Caco-2 (cell line): ENCODE measurements at regions not wholly inside any gene's neighbourhood (a gene's known extent, or its start where the extent isn't known, plus 50 kb on each side); places are given as distances from the start of the nearest gene placed in this dataset.
A peak's percentile ranks its signal among the peaks of the same experiment; 100 is the strongest.
"Not testable (repeated sequence)": the region's sequence is repeated elsewhere in the genome, so short reads cannot be mapped to it uniquely, and the experiment has no call there.

Source experiments
- BruUV-seq: library from RNA; stranded (reverse); fragments of 400-500 nt; replicated peaks from 2 replicates; lab custom pipeline; 2021; lab: Mats Ljungman, UMichigan
- CTCF ChIA-PET: fragments of 300-600 bp; sonication (Branson Sonifier 250); formaldehyde crosslinking; loops from one replicate; lab custom pipeline; 2022; ENCODE audit warnings: antibody characterized with exemption; lab: Charles Lee
- POLR2A ChIA-PET: fragments of 300-600 bp; sonication (Branson Sonifier 250); formaldehyde crosslinking; loops from one replicate; lab custom pipeline; 2022; ENCODE audit warnings: antibody characterized with exemption; lab: Charles Lee
- DNase-seq, 2 experiments: peaks; one replicate each; pipeline versions ENCODE4 v3.0.0 to v3.0.0-alpha.2; 2020 to 2022
- H3K27me3 ChIP-seq: replicated peaks from 2 replicates; pipeline ENCODE4 v1.6.0; 2011; ENCODE audit warnings: low read length; ENCODE audit not compliant: control insufficient read depth, insufficient read depth
- H3K36me3 ChIP-seq: 2 replicates; pipeline ENCODE4 v1.5.1; 2011; ENCODE audit warnings: low read length; ENCODE audit not compliant: control insufficient read depth, insufficient read depth
- H3K4me1 ChIP-seq: fragments of 250-450 bp; sonication (Bioruptor Pico); 2 replicates; pipeline ENCODE4 v1.5.1; 2020; ENCODE audit warnings: mild to moderate bottlenecking
- H3K4me3 ChIP-seq: 2 replicates; pipeline ENCODE4 v1.5.1; 2011; ENCODE audit warnings: low read depth, mild to moderate bottlenecking, control low read depth, low read length
- H3K9me3 ChIP-seq: fragments of 250-450 bp; sonication (Bioruptor Pico); 2 replicates; pipeline ENCODE4 v1.5.1; 2020; ENCODE audit warnings: mild to moderate bottlenecking, moderate library complexity
- H3K27ac Mint-ChIP-seq: one replicate; pipeline ENCODE4 v1.8.0; 2022; ENCODE audit warnings: mixed read lengths; ENCODE audit not compliant: unreplicated experiment
- H3K27me3 Mint-ChIP-seq: one replicate; pipeline ENCODE4 v1.8.0; 2022; ENCODE audit warnings: mixed read lengths; ENCODE audit not compliant: insufficient read depth, unreplicated experiment
- H3K36me3 Mint-ChIP-seq: one replicate; pipeline ENCODE4 v1.8.0; 2022; ENCODE audit warnings: mild to moderate bottlenecking, mixed read lengths; ENCODE audit not compliant: insufficient read depth, unreplicated experiment
- H3K4me1 Mint-ChIP-seq: one replicate; pipeline ENCODE4 v1.8.0; 2022; ENCODE audit warnings: low read depth, mixed read lengths; ENCODE audit not compliant: unreplicated experiment
- H3K4me3 Mint-ChIP-seq: one replicate; pipeline ENCODE4 v1.8.0; 2022; ENCODE audit warnings: mild to moderate bottlenecking, moderate library complexity, mixed read lengths; ENCODE audit not compliant: unreplicated experiment
- H3K9me3 Mint-ChIP-seq: one replicate; pipeline ENCODE4 v1.8.0; 2022; ENCODE audit warnings: mixed read lengths; ENCODE audit not compliant: unreplicated experiment
- intact Hi-C: fragments of 100-400 bp; cut with micrococcal nuclease; formaldehyde crosslinking; loops from one replicate; pipeline ENCODE4 v1.10.0; 2022; ENCODE audit not compliant: unreplicated experiment
- TF ChIP-seq, protein P1 (sequence below), 2 experiments: fragments of 200-600 bp in 1 of 2; IDR thresholded peaks; 1 replicate in 1 of 2; 2 replicates in 1 of 2; pipeline versions ENCODE4 v1.5.1 to v1.8.0; 2011 to 2022; ENCODE audit warnings: antibody characterized with exemption in 1 of 2, control low read depth in 1 of 2, inconsistent platforms in 1 of 2, low read depth in 1 of 2, low read length in 1 of 2, mild to moderate bottlenecking in 1 of 2, moderate library complexity in 1 of 2; ENCODE audit not compliant: insufficient read depth in 1 of 2, severe bottlenecking in 1 of 2, unreplicated experiment in 1 of 2

DNA sequence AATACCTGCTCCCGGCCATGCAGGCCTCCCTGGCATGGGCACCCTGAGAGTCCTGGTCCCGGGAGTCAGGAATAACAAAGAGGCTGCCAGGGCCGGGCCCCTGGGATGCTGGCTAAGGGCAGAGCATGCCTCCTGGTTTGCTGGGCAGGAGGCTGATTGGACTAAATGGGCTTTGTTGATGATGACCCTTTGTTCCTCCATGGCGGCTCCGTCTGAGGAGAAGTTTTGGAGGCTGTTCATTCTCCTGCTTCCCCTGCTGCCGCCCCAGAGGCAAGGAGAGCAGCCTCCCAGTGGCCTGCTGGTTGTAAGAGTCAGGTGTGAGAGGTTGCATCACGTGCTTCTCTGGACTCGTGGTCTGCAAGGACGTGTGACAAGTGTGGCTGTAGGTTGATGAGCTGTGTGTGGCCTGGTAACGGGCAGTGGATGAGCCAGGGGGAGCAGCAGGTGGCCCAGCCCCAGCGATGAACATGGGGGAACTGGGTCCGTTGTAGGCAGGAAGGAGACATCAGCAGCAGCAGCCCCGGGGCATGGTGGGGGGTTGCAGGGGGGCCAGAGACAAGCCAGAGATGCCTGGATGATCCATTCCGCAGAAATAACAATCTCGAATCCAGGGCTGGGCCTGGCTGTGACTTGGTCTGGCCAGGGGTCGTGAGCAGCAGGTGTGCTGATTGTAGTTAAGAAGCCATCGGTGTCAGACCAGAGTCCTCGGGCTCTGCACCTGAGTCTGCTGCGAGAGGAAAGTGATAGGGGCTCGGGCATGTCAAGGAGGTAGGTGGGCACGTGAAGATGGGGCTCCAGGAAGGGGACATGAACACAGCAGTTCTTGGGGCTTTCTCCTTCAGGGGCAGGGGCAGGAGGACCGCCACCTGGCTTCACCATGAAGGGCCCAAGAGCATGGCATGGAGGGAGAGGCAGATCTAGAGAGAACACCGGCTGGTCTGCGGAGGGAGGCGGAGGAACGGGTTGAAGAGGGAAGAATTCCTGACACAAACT lies 101.4 kb downstream of the TNFRSF13B start:
- H3K36me3 Mint-ChIP-seq = no peaks in the 10 kb centered on the region
- intact Hi-C loops = no loop called here

DNA sequence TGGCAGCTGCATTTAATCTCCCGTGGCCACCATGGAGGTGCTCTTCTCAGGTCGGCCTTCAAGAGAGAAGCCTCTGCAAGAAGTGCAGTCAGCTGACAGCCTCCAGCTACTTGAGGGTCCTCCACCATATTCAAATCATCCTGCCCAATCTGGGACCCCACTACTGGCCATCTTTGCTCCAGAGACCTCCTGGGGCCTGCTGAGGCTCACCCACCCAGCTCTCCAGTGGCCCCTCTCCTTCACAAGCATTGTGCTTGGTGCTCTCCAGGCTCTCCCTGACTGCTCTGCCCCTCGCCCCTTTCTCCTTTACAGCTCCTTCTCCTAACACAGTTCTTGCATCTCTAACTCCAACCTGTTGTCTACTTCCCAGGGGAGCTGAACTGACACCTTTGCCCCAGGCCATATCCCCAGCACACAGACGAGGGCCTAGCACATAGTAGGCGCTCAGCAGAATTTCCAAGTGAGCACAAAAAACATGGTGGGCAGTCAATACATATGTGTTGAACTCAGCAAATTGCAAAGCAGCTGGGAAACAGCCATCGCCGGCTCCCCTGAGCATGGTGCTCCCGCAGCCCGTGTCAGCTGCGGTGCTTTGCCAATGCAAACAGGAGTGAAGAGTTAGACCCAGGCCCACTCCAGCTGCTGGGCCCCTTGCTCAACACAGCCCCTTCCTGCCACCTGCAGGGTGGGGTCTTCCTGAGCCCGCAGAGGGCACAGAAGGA lies 102.2 kb downstream of the TNFRSF13B start:
- H3K36me3 Mint-ChIP-seq, BruUV-seq, intact Hi-C loops: not testable (repeated sequence)

More for the DNA sequence above, 101.4 kb downstream of the TNFRSF13B start:
- POLR2A ChIA-PET = no interaction called here
- Histone ChIP-seq H3K9me3 (no peaks in the 10 kb centered on the region), H3K4me1 (no peaks in the 10 kb centered on the region; the same call in 1 of the 2 replicates), H3K27me3 (no peaks in the 10 kb centered on the region), H3K36me3 (no peaks in the 10 kb centered on the region), H3K4me3 (no peak overlapping the region)
- Mint-ChIP-seq H3K4me1 (peaks cover 6% of the 10 kb centered on the region), H3K27ac (no peak overlapping the region), H3K27me3 (no peaks in the 10 kb centered on the region), H3K4me3 (no peak overlapping the region), H3K9me3 (no peaks in the 10 kb centered on the region)
- DNase-seq = peak in 1 of 2 experiments; percentile 28
- BruUV-seq = no TSS peak
- CTCF ChIA-PET = no interaction called here
- TF ChIP-seq, protein P1, sequence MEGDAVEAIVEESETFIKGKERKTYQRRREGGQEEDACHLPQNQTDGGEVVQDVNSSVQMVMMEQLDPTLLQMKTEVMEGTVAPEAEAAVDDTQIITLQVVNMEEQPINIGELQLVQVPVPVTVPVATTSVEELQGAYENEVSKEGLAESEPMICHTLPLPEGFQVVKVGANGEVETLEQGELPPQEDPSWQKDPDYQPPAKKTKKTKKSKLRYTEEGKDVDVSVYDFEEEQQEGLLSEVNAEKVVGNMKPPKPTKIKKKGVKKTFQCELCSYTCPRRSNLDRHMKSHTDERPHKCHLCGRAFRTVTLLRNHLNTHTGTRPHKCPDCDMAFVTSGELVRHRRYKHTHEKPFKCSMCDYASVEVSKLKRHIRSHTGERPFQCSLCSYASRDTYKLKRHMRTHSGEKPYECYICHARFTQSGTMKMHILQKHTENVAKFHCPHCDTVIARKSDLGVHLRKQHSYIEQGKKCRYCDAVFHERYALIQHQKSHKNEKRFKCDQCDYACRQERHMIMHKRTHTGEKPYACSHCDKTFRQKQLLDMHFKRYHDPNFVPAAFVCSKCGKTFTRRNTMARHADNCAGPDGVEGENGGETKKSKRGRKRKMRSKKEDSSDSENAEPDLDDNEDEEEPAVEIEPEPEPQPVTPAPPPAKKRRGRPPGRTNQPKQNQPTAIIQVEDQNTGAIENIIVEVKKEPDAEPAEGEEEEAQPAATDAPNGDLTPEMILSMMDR (IDR thresholded peaks at IDR 0.05; ENCODE audit: insufficient read depth in 1 of 2, low read depth in 1 of 2, low read length in 1 of 2, severe bottlenecking in 1 of 2, unreplicated experiment in 1 of 2) = no peak

DNA sequence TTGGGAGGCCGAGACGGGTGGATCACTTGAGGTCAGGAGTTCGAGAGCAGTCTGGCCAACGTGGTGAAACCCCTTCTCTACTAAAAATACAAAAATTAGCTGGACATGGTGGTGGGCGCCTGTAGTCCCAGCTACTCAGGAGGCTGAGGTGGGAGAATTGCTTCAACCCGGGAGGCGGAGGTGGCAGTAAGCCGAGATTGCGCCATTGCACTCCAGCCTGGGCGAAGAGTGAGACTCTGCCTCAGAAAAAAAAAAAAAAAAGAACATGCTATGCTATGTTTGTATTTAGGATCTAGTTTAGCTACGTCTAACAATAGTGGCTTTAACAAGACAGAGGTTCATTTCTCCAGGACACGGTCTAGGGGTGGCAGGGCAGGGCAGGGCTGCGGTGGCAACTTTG lies 103.3 kb downstream of the TNFRSF13B start:
- H3K4me3 ChIP-seq, BruUV-seq, DNase-seq, POLR2A ChIA-PET, H3K4me1 Mint-ChIP-seq, H3K27ac Mint-ChIP-seq, intact Hi-C loops, H3K4me3 Mint-ChIP-seq, H3K36me3 ChIP-seq, H3K4me1 ChIP-seq, H3K36me3 Mint-ChIP-seq, H3K9me3 Mint-ChIP-seq, H3K27me3 Mint-ChIP-seq, H3K9me3 ChIP-seq, H3K27me3 ChIP-seq: not testable (repeated sequence)
- CTCF ChIA-PET = interaction anchor here (0.6 kb wide), 1 partner anchor 22 kb away, joined by 3 read pairs; no protein-coding TSS in a partner anchor

More for the DNA sequence above, 102.2 kb downstream of the TNFRSF13B start:
- H3K4me3 Mint-ChIP-seq, H3K36me3 ChIP-seq, DNase-seq, CTCF ChIA-PET, H3K27me3 Mint-ChIP-seq, H3K27ac Mint-ChIP-seq, H3K4me1 Mint-ChIP-seq, H3K9me3 ChIP-seq, H3K4me1 ChIP-seq, H3K9me3 Mint-ChIP-seq, POLR2A ChIA-PET, H3K27me3 ChIP-seq, H3K4me3 ChIP-seq: not testable (repeated sequence)

DNA sequence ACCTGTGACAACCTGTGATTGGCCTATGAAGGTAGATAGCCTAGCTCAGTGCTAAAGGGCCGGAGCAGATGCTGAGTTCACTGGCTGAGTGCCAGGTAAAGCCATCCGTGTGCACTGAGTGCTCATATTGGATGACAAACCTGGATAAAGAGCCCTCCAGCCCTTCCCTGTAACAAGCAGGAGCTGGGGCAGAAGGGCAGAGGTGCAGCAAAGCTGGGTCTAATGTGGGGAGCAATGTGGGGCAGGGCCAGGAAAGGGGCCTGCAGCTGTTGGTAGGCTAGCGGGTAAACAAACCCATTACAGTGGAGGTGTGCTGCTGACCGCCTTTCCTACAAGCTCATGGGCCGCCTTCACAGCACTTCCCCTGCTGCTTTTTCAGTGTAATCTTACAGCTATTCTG lies 104.4 kb downstream of the TNFRSF13B start:
- H3K27me3 Mint-ChIP-seq, CTCF ChIA-PET, H3K36me3 ChIP-seq, H3K9me3 ChIP-seq, DNase-seq, H3K4me3 ChIP-seq, H3K4me3 Mint-ChIP-seq, H3K9me3 Mint-ChIP-seq, H3K27ac Mint-ChIP-seq, BruUV-seq, H3K27me3 ChIP-seq, H3K4me1 Mint-ChIP-seq, H3K36me3 Mint-ChIP-seq, POLR2A ChIA-PET, intact Hi-C loops, H3K4me1 ChIP-seq: not testable (repeated sequence)

DNA sequence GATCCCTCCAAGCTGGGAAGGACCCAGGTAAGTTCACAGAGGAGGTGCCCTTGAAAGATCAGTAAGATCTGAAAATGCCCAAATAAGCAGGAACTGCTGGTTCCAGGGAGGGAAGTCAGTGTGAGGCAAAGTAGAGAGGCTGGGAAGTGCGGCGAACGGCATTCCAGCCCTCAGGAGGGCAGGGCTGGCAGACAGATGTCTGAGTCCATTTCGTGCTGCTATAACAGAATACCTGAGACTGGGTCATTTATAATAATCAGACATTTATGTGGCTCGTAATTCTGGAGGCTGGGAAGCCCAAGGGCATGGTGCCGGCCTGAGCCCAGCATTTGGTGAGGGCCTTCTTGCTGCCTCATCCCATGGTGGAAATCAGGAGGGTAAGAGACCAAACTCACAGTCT lies 105.1 kb downstream of the TNFRSF13B start:
- intact Hi-C loops, H3K9me3 ChIP-seq, H3K4me1 ChIP-seq, H3K4me1 Mint-ChIP-seq, H3K36me3 Mint-ChIP-seq, H3K9me3 Mint-ChIP-seq, H3K4me3 ChIP-seq, BruUV-seq, CTCF ChIA-PET, H3K27me3 ChIP-seq, H3K36me3 ChIP-seq, H3K27me3 Mint-ChIP-seq, DNase-seq, H3K4me3 Mint-ChIP-seq, POLR2A ChIA-PET: not testable (repeated sequence)
- H3K27ac Mint-ChIP-seq = peak overlapping the region; percentile 45
